HG03442 (cell line): ENCODE measurements at regions not wholly inside any gene's neighbourhood (a gene's known extent, or its start where the extent isn't known, plus 50 kb on each side); places are given as distances from the start of the nearest gene placed in this dataset.

Experiments used
- ATAC-seq: cut with Tn5 transposase; IDR thresholded peaks from one replicate; pipeline ENCODE4 v1.9.1; 2021; ENCODE audit warnings: mild to moderate bottlenecking, moderate library complexity; ENCODE audit not compliant: unreplicated experiment

DNA sequence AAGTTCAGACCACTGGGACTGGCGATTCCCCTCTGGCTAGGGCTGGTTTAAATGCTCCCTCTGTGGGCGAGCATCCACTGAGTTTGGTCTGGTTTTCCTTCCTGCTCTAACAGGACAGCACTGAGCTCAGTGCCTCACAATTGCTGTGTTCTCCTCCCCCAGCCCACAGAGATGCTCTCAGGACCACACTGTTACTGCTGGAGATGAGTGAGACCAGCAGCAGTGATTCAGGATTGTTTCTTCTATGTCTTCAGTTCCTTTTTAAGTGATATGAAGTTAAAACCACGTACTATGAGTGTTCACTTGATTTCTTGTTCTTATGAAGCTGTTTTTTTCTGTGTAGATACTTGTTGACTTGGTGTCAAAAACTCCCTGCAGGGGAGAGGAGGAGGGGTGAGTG, 180.4 kb upstream of the COL8A1 start:
- ATAC-seq = no peak

- no peak for ATAC-seq
These were observed 195.8 kb upstream of the COL8A1 start for GRCh38 chr3:99442599-99442998.

GRCh38 chr3:99439892-99440291, 198.5 kb upstream of the COL8A1 start:
- ATAC-seq = no peak

DNA sequence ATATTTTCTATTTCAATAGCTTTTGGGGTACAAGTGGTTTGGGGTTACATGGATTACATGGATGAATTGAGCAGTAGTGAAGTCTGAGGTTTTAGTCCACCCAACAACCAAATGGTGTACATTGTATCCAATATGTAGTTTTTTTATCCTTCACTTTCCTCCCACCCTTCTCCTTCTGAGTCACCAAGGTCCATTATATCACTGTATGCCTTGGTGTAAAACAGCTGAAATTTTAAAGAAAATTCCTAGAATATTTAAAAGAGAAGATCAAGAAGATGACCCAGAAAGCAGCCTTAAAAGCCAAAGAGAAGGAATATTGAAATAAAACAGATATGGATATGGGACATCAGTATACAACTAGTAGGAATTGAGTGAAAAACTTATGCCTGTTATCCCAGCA, 204.2 kb upstream of the COL8A1 start:
- ATAC-seq = no peak

- peak; percentile 86 for ATAC-seq
These were observed 207.9 kb upstream of the COL8A1 start for GRCh38 chr3:99430348-99431134.

DNA sequence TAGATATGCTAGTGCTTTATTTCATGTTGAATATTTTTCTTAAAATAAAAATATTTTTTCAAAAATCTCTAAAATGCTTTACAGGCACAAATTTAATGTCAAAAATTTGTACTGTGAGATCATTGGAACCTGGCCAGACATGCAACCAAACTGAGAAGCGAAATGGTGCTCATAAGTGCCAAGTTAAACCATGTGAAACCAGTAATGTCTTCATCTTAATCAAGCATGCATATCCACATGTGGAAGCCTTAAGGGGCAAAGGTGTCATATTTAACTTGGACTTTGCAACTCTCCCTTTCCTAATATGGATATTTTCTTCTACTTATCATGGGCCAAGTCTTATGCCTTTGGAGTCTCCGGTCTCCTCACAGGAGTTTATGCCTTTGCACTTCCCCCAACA, 208.9 kb upstream of the COL8A1 start:
- no peak for ATAC-seq

DNA sequence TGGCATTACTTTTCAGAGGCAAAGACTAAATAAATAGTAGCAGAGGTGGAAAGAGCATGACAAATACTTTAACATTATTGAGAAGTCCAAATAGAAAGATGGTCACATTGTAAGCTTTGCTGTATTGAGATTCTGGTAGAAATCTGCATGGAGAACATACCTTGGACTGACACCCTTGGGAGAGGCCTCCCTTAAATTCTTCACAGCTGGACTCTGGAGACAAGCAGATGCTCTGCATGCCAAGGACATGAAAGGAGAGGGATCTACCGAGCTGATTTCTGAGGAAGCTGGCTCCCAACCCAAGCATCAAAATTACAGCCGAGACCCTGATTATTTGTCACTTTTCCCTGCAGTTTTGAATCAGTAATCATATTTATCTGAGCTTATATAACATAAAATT, 212.5 kb upstream of the COL8A1 start:
- no peak for ATAC-seq

DNA sequence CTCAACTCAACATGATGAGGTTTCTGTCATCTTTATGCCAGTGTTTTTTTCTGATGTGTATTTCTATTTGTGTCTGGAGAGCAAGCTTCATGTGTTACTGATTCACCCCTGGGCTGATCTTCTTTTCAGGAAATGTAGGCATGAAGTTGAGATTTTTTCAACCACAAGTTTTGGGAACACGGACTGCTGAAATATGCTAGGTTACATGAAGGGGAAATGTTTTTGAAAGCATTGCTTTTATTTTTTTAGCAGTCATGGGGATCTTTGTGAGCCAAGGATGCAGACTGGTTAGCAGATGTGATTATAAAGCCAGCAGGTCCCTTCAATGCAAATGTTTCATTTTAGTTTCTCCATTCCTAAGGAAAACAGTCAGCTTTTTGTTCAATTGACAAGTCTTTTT, 219.3 kb upstream of the COL8A1 start:
- no peak for ATAC-seq

GRCh38 chr3:99418709-99419108, 219.7 kb upstream of the COL8A1 start:
- peak; percentile 81 for ATAC-seq

DNA sequence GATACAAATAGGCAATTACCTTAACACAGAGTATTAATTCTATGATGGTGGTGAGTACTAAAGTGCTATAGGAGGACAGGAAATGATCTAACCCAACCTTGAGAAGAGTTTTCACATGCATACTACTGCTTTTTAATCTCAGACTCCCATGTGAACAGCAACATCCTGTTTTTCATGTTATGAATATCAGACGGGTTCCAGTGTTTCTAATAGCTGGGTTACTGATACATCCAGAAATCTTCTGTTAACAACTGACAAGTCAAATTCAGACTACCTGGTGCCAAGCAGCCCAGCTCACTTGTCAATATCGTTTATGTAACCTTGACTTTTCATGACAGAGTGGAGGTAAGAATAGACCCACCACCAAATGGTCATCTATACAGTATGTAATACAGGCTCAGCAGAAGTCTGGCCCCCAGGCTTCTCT, 220.2 kb upstream of the COL8A1 start:
- ATAC-seq = peak; percentile 67

- no peak for ATAC-seq
These were observed 224.9 kb upstream of the COL8A1 start for GRCh38 chr3:99413504-99413903.

- peak; percentile 60 for ATAC-seq
These were observed 227.5 kb upstream of the COL8A1 start for GRCh38 chr3:99410789-99411311.

- no peak for ATAC-seq
These were observed 228.4 kb upstream of the COL8A1 start for GRCh38 chr3:99409961-99410360.

DNA sequence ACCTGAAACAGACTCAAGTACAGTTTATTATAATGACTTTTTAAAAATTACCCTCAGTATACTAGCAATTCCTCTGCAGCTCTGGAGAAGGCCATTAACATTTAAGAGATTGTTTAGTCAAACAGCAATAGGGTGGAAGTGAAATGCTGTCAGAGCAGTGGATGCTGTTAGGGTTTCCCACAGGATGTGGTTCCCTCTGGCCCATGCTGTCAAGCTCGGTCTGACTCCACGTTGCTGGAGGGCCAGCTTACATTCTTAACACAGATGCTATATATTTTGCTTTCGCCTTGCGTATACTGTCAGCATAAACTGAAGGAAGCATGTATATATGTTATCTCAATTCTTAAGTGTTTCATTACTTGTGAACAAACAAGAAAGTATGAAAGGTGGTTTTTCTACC, 231.1 kb upstream of the COL8A1 start:
- peak; percentile 77 for ATAC-seq

GRCh38 chr3:99402755-99403154, 235.6 kb upstream of the COL8A1 start:
- ATAC-seq = no peak

DNA sequence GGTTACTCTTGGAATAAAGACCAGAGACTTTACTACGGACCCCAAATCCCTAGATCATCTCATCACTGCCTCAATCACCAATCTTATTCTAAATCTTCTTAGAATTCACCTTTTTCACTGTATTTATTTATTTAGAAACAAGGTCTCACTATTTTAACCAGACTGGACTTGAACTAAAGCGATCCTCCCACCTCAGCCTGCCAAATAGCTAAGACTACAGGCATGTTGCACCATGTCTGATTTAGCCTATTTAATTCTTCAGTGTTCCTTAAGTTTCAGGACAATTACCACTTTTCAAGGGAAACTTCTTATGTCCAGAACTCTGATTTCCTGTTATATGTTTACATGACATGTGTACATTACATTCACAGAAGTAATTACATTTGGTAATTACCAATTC, 238.0 kb upstream of the COL8A1 start:
- ATAC-seq = no peak

- ATAC-seq = no peak
These were observed 241.6 kb upstream of the COL8A1 start for GRCh38 chr3:99396651-99397275.

DNA sequence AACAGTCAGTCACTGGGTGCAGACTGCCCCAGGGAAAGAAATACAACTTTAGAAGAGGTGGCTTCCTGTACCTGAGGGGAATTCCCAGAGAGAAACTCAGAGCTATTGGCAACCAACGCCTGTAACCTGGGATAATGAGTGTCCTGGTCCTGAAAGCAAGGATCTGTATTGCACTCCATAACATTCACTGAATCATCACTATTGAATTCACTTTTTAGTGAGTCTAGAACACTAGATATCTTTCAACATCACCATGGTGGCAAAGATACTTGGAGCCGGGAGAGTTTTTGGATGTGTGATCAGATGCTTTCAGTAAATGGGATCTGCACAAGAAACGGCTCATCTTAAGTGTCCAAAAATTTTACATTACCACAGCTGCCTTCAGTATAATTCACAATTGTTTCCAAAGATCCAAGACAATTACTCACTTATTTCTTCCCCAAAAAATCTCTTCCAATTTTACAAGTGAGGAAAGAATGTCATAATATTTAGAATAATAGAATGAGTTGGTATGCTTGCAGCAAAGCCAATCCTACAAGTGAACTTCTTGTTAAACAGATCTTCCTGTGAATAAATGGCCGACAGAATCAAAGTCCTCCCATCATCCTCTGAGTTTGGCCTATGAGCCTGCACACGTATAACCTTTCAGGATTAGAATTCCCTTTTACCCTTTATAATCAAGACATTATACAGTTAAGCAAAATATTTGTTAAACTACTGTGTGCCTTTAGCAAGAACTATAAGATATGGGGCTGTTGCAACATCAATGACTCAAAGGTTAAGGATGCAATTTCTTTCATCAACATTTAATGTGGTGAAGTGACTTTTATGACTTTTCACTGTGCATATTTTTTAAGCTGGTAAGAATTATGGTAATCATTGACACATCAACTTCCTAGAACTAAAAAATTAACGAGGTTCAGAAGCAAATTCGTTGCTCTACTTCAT, 243.3 kb upstream of the COL8A1 start:
- ATAC-seq = no peak

GRCh38 chr3:99393961-99394360, 244.4 kb upstream of the COL8A1 start:
- no peak for ATAC-seq

DNA sequence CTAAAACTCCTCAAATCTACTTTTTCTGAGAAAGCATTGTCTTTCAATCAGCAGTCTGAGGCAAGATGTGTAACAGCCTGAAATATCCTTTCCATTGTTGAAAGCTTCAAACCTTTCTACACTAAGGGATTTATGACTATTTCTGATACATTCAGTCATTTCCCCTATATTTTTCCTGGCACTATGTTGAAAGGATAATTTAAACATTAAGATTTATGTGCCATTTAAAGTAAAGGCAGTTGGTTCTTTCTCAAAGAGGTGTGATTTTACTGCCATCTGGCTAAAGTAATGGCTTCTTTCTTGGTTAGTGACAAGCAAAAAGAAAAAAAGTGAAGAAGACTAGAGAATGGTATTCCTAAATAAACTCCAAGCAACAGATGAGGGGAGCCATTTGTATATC, 249.6 kb upstream of the COL8A1 start:
- ATAC-seq = no peak

DNA sequence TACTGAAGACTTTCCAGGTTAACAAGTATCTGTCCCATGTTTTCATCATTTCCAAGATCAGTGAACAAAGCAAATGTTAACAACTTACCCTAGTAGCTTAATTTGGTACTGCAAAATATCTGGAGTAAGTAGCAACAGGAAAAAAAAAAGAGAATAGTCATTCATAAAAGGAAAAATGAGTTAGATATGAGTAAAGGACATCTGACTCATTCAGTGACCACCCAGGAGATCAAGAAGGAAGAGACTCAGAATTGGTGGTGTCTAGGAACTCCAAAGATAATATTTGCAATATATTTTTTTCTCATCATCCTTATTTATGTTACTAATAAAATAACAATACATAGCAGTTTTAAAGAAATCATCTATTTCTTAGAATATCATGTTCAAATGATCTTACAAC, 253.8 kb upstream of the COL8A1 start:
- ATAC-seq = no peak
